Astrocyte (in vitro differentiated cells and primary cell): ENCODE measurements at regions not wholly inside any gene's neighbourhood (a gene's known extent, or its start where the extent isn't known, plus 50 kb on each side); places are given as distances from the start of the nearest gene placed in this dataset.

Source experiments
- DNase-seq: peaks from one replicate; pipeline ENCODE4 v3.0.0-alpha.2; 2010; ENCODE audit warnings: low read depth
- FAIRE-seq: peaks from 2 replicates; lab custom pipeline; 2011; peaks lifted over from hg19 to GRCh38; lab: Jason Lieb, UNC
- H2AFZ ChIP-seq: 2 replicates; pipeline ENCODE4 v1.6.0; 2012; ENCODE audit warnings: low read depth, low read length, inconsistent platforms
- H3K27ac ChIP-seq: 2 replicates; pipeline ENCODE4 v1.5.1; 2011; ENCODE audit warnings: low read depth, low read length, inconsistent platforms
- H3K27me3 ChIP-seq: 2 replicates; pipeline ENCODE4 v1.6.0; 2011; ENCODE audit warnings: low read length, inconsistent platforms; ENCODE audit not compliant: insufficient read depth
- H3K36me3 ChIP-seq: 2 replicates; pipeline ENCODE4 v1.5.1; 2011; ENCODE audit warnings: low read length, inconsistent platforms; ENCODE audit not compliant: insufficient read depth
- H3K4me1 ChIP-seq: 2 replicates; pipeline ENCODE4 v1.5.1; 2011; ENCODE audit warnings: low read length, inconsistent platforms; ENCODE audit not compliant: insufficient read depth
- H3K4me2 ChIP-seq: 2 replicates; pipeline ENCODE4 v1.6.0; 2012; ENCODE audit warnings: low read length, inconsistent platforms
- H3K4me3 ChIP-seq: 2 replicates; pipeline ENCODE4 v1.5.1; 2011; ENCODE audit warnings: low read depth, mild to moderate bottlenecking, low read length, inconsistent platforms; ENCODE audit not compliant: insufficient read depth
- H3K79me2 ChIP-seq: 2 replicates; pipeline ENCODE4 v1.6.0; 2012; ENCODE audit warnings: mild to moderate bottlenecking, low read length, inconsistent platforms; ENCODE audit not compliant: insufficient read depth
- H3K9ac ChIP-seq: 2 replicates; pipeline ENCODE4 v1.6.0; 2012; ENCODE audit warnings: mild to moderate bottlenecking, low read length, inconsistent platforms
- H3K9me3 ChIP-seq: 2 replicates; pipeline ENCODE4 v1.5.1; 2012; ENCODE audit warnings: low read depth, mild to moderate bottlenecking, low read length, inconsistent platforms; ENCODE audit not compliant: insufficient read depth
- H4K20me1 ChIP-seq: 2 replicates; pipeline ENCODE4 v1.6.0; 2012; ENCODE audit warnings: low read length, inconsistent platforms; ENCODE audit not compliant: insufficient read depth
- H3K27ac Mint-ChIP-seq: one replicate; pipeline ENCODE4 v1.8.0; 2021; ENCODE audit warnings: mild to moderate bottlenecking, mixed read lengths; ENCODE audit not compliant: unreplicated experiment
- H3K27me3 Mint-ChIP-seq: one replicate; pipeline ENCODE4 v1.8.0; 2021; ENCODE audit warnings: low read depth, mixed read lengths; ENCODE audit not compliant: unreplicated experiment
- H3K36me3 Mint-ChIP-seq: one replicate; pipeline ENCODE4 v1.8.0; 2021; ENCODE audit warnings: low read depth, mixed read lengths; ENCODE audit not compliant: unreplicated experiment
- H3K4me1 Mint-ChIP-seq: one replicate; pipeline ENCODE4 v1.8.0; 2021; ENCODE audit warnings: low read depth, mixed read lengths; ENCODE audit not compliant: unreplicated experiment
- H3K4me3 Mint-ChIP-seq: one replicate; pipeline ENCODE4 v1.8.0; 2021; ENCODE audit warnings: mild to moderate bottlenecking, moderate library complexity, mixed read lengths; ENCODE audit not compliant: unreplicated experiment
- H3K9me3 Mint-ChIP-seq: one replicate; pipeline ENCODE4 v1.8.0; 2021; ENCODE audit warnings: mild to moderate bottlenecking, mixed read lengths; ENCODE audit not compliant: unreplicated experiment
- CTCF ChIP-seq: IDR thresholded peaks from 2 replicates; pipeline ENCODE4 v1.5.1; 2011; ENCODE audit warnings: low read depth, mild to moderate bottlenecking, inconsistent platforms, low read length, moderate library complexity; ENCODE audit not compliant: insufficient read depth
- EZH2 ChIP-seq: IDR thresholded peaks from 2 replicates; pipeline ENCODE4 v1.6.1; 2012; ENCODE audit warnings: mild to moderate bottlenecking, low read length, inconsistent platforms; ENCODE audit not compliant: insufficient read depth

DNA sequence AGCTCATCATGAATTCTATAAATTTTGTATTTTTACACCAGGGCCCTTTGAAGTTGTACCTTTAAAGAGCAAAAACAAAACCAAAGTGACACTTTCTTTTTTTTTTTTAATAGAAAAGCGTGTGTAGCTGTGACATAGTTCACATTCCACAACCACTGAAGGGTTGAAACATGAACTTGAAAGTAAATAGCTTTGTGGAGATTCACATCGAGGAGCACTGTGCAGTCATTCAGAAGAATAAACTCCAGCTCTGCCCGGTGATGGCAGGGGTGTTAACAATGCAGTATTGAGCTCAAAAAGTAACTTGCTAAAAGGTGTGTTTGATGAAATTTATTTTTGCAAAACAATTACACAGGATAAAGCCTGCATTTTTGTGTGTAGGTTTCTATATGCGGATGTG, 1166.2 kb downstream of the TBC1D22A start:
- Mint-ChIP-seq H3K27me3 (peaks cover 9% of the 10 kb centered on the region), H3K9me3 (peaks cover 9% of the 10 kb centered on the region)

GRCh38 chr22:47927648-47928210, 1165.3 kb downstream of the TBC1D22A start:
- peaks cover 11% of the 10 kb centered on the region for H3K27me3 Mint-ChIP-seq
- no peak overlapping the region for H3K27ac ChIP-seq
- H3K9me3 Mint-ChIP-seq, result peaks cover 9% of the 10 kb centered on the region
- peaks cover 14% of the 10 kb centered on the region for H3K4me1 Mint-ChIP-seq
- no peaks in the 10 kb centered on the region for H4K20me1 ChIP-seq
- no peaks in the 10 kb centered on the region for H3K27me3 ChIP-seq
- no peak overlapping the region for H3K4me2 ChIP-seq
- no peaks in the 10 kb centered on the region for H3K79me2 ChIP-seq
- H3K9ac ChIP-seq, result no peak overlapping the region
- no peaks in the 10 kb centered on the region for H3K36me3 ChIP-seq
- TF ChIP-seq EZH2 (no peak), CTCF (no peak)
- no peak overlapping the region for H3K4me3 Mint-ChIP-seq
- peaks cover 8% of the 10 kb centered on the region for H3K9me3 ChIP-seq
- no peak overlapping the region for H3K27ac Mint-ChIP-seq
- no peak overlapping the region for H3K4me3 ChIP-seq
- H3K36me3 Mint-ChIP-seq, result no peaks in the 10 kb centered on the region
- FAIRE-seq (no peak), DNase-seq (no peak)
- H2AFZ ChIP-seq, result no peak overlapping the region
- no peaks in the 10 kb centered on the region for H3K4me1 ChIP-seq

More for the DNA sequence above, 1166.2 kb downstream of the TBC1D22A start:
- H3K27ac ChIP-seq, result no peak overlapping the region
- Mint-ChIP-seq H3K4me1 (peaks cover 14% of the 10 kb centered on the region), H3K27ac (no peak overlapping the region), H3K4me3 (no peak overlapping the region), H3K36me3 (no peaks in the 10 kb centered on the region)
- TF ChIP-seq CTCF, result no peak
- no peak for TF ChIP-seq EZH2
- no peak for DNase-seq
- no peaks in the 10 kb centered on the region for H3K4me1 ChIP-seq
- no peaks in the 10 kb centered on the region for H3K79me2 ChIP-seq
- H3K4me2 ChIP-seq, result no peak overlapping the region
- H2AFZ ChIP-seq, result no peak overlapping the region
- H4K20me1 ChIP-seq, result no peaks in the 10 kb centered on the region
- no peaks in the 10 kb centered on the region for H3K27me3 ChIP-seq
- no peak for FAIRE-seq
- H3K9ac ChIP-seq, result no peak overlapping the region
- H3K4me3 ChIP-seq, result no peak overlapping the region
- H3K36me3 ChIP-seq, result no peaks in the 10 kb centered on the region
- peaks cover 8% of the 10 kb centered on the region for H3K9me3 ChIP-seq

- FAIRE-seq (no peak), DNase-seq (no peak)
- TF ChIP-seq CTCF (no peak), EZH2 (no peak)
- H4K20me1 ChIP-seq, result no peaks in the 10 kb centered on the region
- H2AFZ ChIP-seq, result no peak overlapping the region
- no peaks in the 10 kb centered on the region for H3K4me1 Mint-ChIP-seq
- H3K4me3 ChIP-seq, result no peak overlapping the region
- H3K79me2 ChIP-seq, result no peaks in the 10 kb centered on the region
- H3K4me1 ChIP-seq, result no peaks in the 10 kb centered on the region
- H3K9me3 ChIP-seq, result peaks cover 14% of the 10 kb centered on the region
- no peak overlapping the region for H3K27ac ChIP-seq
- no peak overlapping the region for H3K4me3 Mint-ChIP-seq
- H3K27ac Mint-ChIP-seq, result no peak overlapping the region
- H3K27me3 Mint-ChIP-seq, result peaks cover 24% of the 10 kb centered on the region
- H3K4me2 ChIP-seq, result no peak overlapping the region
- H3K9ac ChIP-seq, result no peak overlapping the region
- H3K36me3 ChIP-seq, result no peaks in the 10 kb centered on the region
- no peaks in the 10 kb centered on the region for H3K27me3 ChIP-seq
- no peaks in the 10 kb centered on the region for H3K36me3 Mint-ChIP-seq
- peaks cover 21% of the 10 kb centered on the region for H3K9me3 Mint-ChIP-seq
Measured at GRCh38 chr22:47923011-47923427, 1160.6 kb downstream of the TBC1D22A start.
